Activated B cell treated with CpG ODN at 0.5 μM for 24 hours (primary cell): ENCODE measurements at regions not wholly inside any gene's neighbourhood (a gene's known extent, or its start where the extent isn't known, plus 50 kb on each side); places are given as distances from the start of the nearest gene placed in this dataset.

Source experiments
- ATAC-seq: fragments of 200-7000 bp; cut with Tn5 transposase; one replicate; pipeline ENCODE4 v1.10.0; 2021; ENCODE audit warnings: low read depth, mild to moderate bottlenecking, moderate library complexity
- CTCF ChIA-PET: fragments of 350-600 bp; sonication (Branson Sonifier 250); formaldehyde crosslinking; loops from one replicate; lab custom pipeline; 2021; ENCODE audit warnings: antibody characterized with exemption; lab: Charles Lee
- POLR2A ChIA-PET: fragments of 350-600 bp; sonication (Branson Sonifier 250); formaldehyde crosslinking; loops from one replicate; lab custom pipeline; 2021; ENCODE audit warnings: antibody characterized with exemption; lab: Charles Lee
- DNase-seq: peaks from one replicate; pipeline ENCODE4 v3.0.0; 2022
- H3K27ac Mint-ChIP-seq: one replicate; pipeline ENCODE4 v1.8.0; 2020; ENCODE audit warnings: mixed read lengths
- H3K27me3 Mint-ChIP-seq: one replicate; pipeline ENCODE4 v1.8.0; 2021; ENCODE audit warnings: mixed read lengths
- H3K36me3 Mint-ChIP-seq: one replicate; pipeline ENCODE4 v1.8.0; 2021; ENCODE audit warnings: low read depth, mixed read lengths
- H3K4me1 Mint-ChIP-seq: one replicate; pipeline ENCODE4 v1.8.0; 2021; ENCODE audit warnings: mixed read lengths
- H3K4me3 Mint-ChIP-seq: one replicate; pipeline ENCODE4 v1.8.0; 2020; ENCODE audit warnings: mild to moderate bottlenecking, mixed read lengths
- H3K9me3 Mint-ChIP-seq: one replicate; pipeline ENCODE4 v1.8.0; 2020; ENCODE audit warnings: mixed read lengths
- CTCF ChIP-seq: fragments of 200-600 bp; IDR thresholded peaks from one replicate; pipeline ENCODE4 v1.8.0; 2022; ENCODE audit warnings: antibody characterized with exemption, mild to moderate bottlenecking
- intact Hi-C: fragments of 100-400 bp; cut with micrococcal nuclease; formaldehyde crosslinking; loops from one replicate; pipeline ENCODE4 v1.15.1; 2024

DNA sequence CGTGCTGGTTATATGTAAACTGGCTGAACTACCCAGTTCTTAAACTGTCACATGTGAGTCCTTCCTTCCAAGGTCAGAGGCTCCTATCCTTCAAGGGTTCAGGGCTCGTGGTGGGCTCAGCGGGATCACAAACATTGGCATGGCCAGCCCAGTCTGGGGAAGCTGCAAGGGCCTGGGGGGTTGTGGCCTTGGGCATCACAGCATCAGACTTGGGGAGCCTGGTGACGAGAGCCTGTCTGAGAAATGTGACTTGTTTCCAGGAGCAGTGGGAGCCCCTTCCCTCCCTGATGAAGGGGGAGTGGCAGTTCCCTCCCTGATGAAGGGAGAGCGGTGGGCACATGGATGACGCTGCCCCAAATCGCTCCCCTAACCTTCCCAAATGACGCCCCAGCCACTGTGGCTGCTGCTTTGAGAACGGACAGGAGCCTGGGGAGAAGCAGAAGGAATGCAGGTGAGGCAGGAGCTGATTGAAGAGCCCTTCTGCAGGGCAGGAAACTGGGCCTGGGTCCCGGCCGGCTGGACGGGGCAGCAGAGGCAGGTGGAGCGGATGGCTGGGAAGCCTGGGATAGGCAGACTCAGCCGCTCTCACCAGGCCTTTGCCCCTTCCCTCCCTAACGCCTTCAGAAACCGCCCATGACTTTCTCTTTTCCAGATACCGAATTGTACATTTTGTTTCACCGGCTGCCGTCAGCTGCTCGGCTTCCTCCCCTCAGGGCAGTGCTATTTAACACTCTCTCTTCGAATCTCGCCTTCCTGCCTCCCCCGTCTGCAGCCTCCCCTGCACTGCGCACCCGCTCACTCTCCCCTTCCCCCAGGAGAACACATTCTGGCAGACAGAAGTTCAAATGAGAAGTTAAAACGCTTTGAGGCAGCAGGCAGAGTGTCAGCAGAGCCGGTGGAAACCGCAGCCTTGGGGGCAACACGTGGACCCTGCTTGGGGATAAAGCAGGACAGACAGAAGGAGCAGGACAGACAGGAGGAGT, 1486.7 kb downstream of the BRD1 start:
- TF ChIP-seq CTCF, result no peak
- ATAC-seq (no peak), DNase-seq (no peak)
- H3K36me3 Mint-ChIP-seq, result no peaks in the 10 kb centered on the region
- ChIA-PET CTCF (no interaction called here), POLR2A (no interaction called here)
- no peaks in the 10 kb centered on the region for H3K9me3 Mint-ChIP-seq
- no peak overlapping the region for H3K27ac Mint-ChIP-seq
- peaks cover 14% of the 10 kb centered on the region for H3K27me3 Mint-ChIP-seq
- H3K4me1 Mint-ChIP-seq, result no peaks in the 10 kb centered on the region
- H3K4me3 Mint-ChIP-seq, result no peak overlapping the region
- intact Hi-C loops, result no loop called here

GRCh38 chr22:48340191-48340590, 1487.5 kb downstream of the BRD1 start:
- H3K27me3 Mint-ChIP-seq, result peaks cover 14% of the 10 kb centered on the region
- TF ChIP-seq CTCF, result no peak
- H3K9me3 Mint-ChIP-seq, result no peaks in the 10 kb centered on the region
- ATAC-seq (no peak), DNase-seq (no peak)
- no peak overlapping the region for H3K27ac Mint-ChIP-seq
- H3K36me3 Mint-ChIP-seq, result no peaks in the 10 kb centered on the region
- ChIA-PET CTCF (no interaction called here), POLR2A (no interaction called here)
- no peak overlapping the region for H3K4me3 Mint-ChIP-seq
- H3K4me1 Mint-ChIP-seq, result no peaks in the 10 kb centered on the region
- intact Hi-C loops, result no loop called here

GRCh38 chr22:48338793-48339705, 1488.6 kb downstream of the BRD1 start:
- DNase-seq, result no peak
- no peak for ATAC-seq
- Mint-ChIP-seq H3K27me3 (peaks cover 14% of the 10 kb centered on the region), H3K36me3 (no peaks in the 10 kb centered on the region), H3K4me3 (no peak overlapping the region), H3K9me3 (no peaks in the 10 kb centered on the region), H3K4me1 (no peaks in the 10 kb centered on the region), H3K27ac (no peak overlapping the region)
- CTCF ChIA-PET, result no interaction called here
- POLR2A ChIA-PET, result no interaction called here
- no peak for TF ChIP-seq CTCF
- intact Hi-C loops, result no loop called here

GRCh38 chr22:48337957-48338792, 1489.5 kb downstream of the BRD1 start:
- no peak for TF ChIP-seq CTCF
- CTCF ChIA-PET, result no interaction called here
- H3K27ac Mint-ChIP-seq, result no peak overlapping the region
- no peak for ATAC-seq
- H3K4me3 Mint-ChIP-seq, result no peak overlapping the region
- H3K4me1 Mint-ChIP-seq, result no peaks in the 10 kb centered on the region
- intact Hi-C loops, result no loop called here
- DNase-seq, result no peak
- H3K9me3 Mint-ChIP-seq, result no peaks in the 10 kb centered on the region
- no peaks in the 10 kb centered on the region for H3K36me3 Mint-ChIP-seq
- POLR2A ChIA-PET, result no interaction called here
- peaks cover 14% of the 10 kb centered on the region for H3K27me3 Mint-ChIP-seq
